Calu3 (cell line): ENCODE measurements at regions not wholly inside any gene's neighbourhood (a gene's known extent, or its start where the extent isn't known, plus 50 kb on each side); places are given as distances from the start of the nearest gene placed in this dataset.

Experiments used
- BruUV-seq: library from RNA; stranded (reverse); fragments of 400-500 nt; replicated peaks from 2 replicates; lab custom pipeline; 2021; lab: Mats Ljungman, UMichigan
- CTCF ChIA-PET: fragments of 300-600 bp; sonication (Branson Sonifier 250); formaldehyde crosslinking; loops from one replicate; lab custom pipeline; 2022; ENCODE audit warnings: antibody characterized with exemption; lab: Charles Lee
- DNase-seq: peaks from one replicate; pipeline ENCODE4 v3.0.0; 2022
- H3K27ac Mint-ChIP-seq: one replicate; pipeline ENCODE4 v1.8.0; 2022; ENCODE audit warnings: mixed read lengths; ENCODE audit not compliant: unreplicated experiment
- H3K27me3 Mint-ChIP-seq: one replicate; pipeline ENCODE4 v1.8.0; 2022; ENCODE audit warnings: mixed read lengths; ENCODE audit not compliant: unreplicated experiment
- H3K36me3 Mint-ChIP-seq: one replicate; pipeline ENCODE4 v1.8.0; 2022; ENCODE audit warnings: mild to moderate bottlenecking, moderate library complexity, mixed read lengths; ENCODE audit not compliant: insufficient read depth, unreplicated experiment
- H3K4me1 Mint-ChIP-seq: one replicate; pipeline ENCODE4 v1.8.0; 2022; ENCODE audit warnings: mild to moderate bottlenecking, low read depth, mixed read lengths; ENCODE audit not compliant: unreplicated experiment
- H3K4me3 Mint-ChIP-seq: one replicate; pipeline ENCODE4 v1.8.0; 2022; ENCODE audit warnings: mild to moderate bottlenecking, low read depth, moderate library complexity, mixed read lengths; ENCODE audit not compliant: unreplicated experiment
- H3K9me3 Mint-ChIP-seq: one replicate; pipeline ENCODE4 v1.8.0; 2022; ENCODE audit warnings: low read depth, mixed read lengths; ENCODE audit not compliant: unreplicated experiment
- CTCF ChIP-seq: fragments of 200-600 bp; IDR thresholded peaks from one replicate; pipeline ENCODE4 v1.8.0; 2022; ENCODE audit warnings: antibody characterized with exemption; ENCODE audit not compliant: unreplicated experiment
- intact Hi-C: fragments of 100-400 bp; cut with micrococcal nuclease; formaldehyde crosslinking; loops from one replicate; pipeline ENCODE4 v1.10.0; 2022; ENCODE audit not compliant: unreplicated experiment

- no peak for TF ChIP-seq CTCF
- CTCF ChIA-PET, result interaction anchor here (1.1 kb wide), 1 partner anchor 12 kb away, joined by 3 read pairs; no protein-coding TSS in a partner anchor
- DNase-seq, result no peak
- peaks cover 22% of the 10 kb centered on the region for H3K4me1 Mint-ChIP-seq
- no peaks in the 10 kb centered on the region for H3K27me3 Mint-ChIP-seq
- H3K36me3 Mint-ChIP-seq, result no peaks in the 10 kb centered on the region
- intact Hi-C loops, result no loop called here
- no peak overlapping the region for H3K4me3 Mint-ChIP-seq
- no TSS peak for BruUV-seq
- H3K9me3 Mint-ChIP-seq, result no peaks in the 10 kb centered on the region
- H3K27ac Mint-ChIP-seq, result no peak overlapping the region
These were observed 136.5 kb upstream of the SERPINE2 start for GRCh38 chr2:224175538-224175937.

GRCh38 chr2:224174990-224175389, 135.9 kb upstream of the SERPINE2 start:
- H3K36me3 Mint-ChIP-seq, result no peaks in the 10 kb centered on the region

GRCh38 chr2:224174521-224174920, 135.4 kb upstream of the SERPINE2 start:
- CTCF ChIA-PET, result interaction anchor here (1.1 kb wide), 1 partner anchor 11 kb away, joined by 3 read pairs; no protein-coding TSS in a partner anchor
- no TSS peak for BruUV-seq
- Mint-ChIP-seq H3K27ac (no peak overlapping the region), H3K36me3 (no peaks in the 10 kb centered on the region), H3K4me3 (no peak overlapping the region), H3K27me3 (no peaks in the 10 kb centered on the region), H3K4me1 (peaks cover 22% of the 10 kb centered on the region), H3K9me3 (no peaks in the 10 kb centered on the region)
- no peak for DNase-seq
- TF ChIP-seq CTCF, result no peak
- intact Hi-C loops, result no loop called here

More at GRCh38 chr2:224174990-224175389, 135.9 kb upstream of the SERPINE2 start:
- no peak overlapping the region for H3K27ac Mint-ChIP-seq
- H3K4me1 Mint-ChIP-seq, result peaks cover 22% of the 10 kb centered on the region
- TF ChIP-seq CTCF, result no peak
- BruUV-seq, result no TSS peak
- no peaks in the 10 kb centered on the region for H3K27me3 Mint-ChIP-seq
- intact Hi-C loops, result no loop called here
- DNase-seq, result no peak
- CTCF ChIA-PET, result interaction anchor here (1.1 kb wide), 1 partner anchor 11 kb away, joined by 3 read pairs; no protein-coding TSS in a partner anchor
- no peaks in the 10 kb centered on the region for H3K9me3 Mint-ChIP-seq
- no peak overlapping the region for H3K4me3 Mint-ChIP-seq

DNA sequence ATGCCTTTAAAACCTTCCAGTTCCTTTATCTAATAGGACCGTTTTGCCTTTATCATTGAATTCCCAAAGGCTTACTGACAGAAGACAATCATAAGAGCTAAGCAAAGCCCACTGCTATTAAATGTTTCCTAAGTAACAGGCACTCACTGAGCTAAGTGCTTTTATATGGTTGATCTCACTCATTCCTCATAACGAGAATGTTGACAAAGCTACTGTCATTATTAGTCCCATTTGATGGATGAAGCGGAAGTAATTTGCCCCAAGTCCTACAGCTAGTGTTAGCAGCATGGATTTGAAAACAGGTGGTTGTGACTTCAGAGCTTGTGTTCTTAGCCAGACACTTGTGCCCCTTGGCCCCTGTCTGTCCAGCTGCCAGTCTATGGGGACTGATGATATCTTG, 134.8 kb upstream of the SERPINE2 start:
- TF ChIP-seq CTCF, result no peak
- no TSS peak for BruUV-seq
- no peak for DNase-seq
- H3K4me3 Mint-ChIP-seq, result no peak overlapping the region
- no peak overlapping the region for H3K27ac Mint-ChIP-seq
- H3K36me3 Mint-ChIP-seq, result no peaks in the 10 kb centered on the region
- H3K9me3 Mint-ChIP-seq, result no peaks in the 10 kb centered on the region
- peaks cover 22% of the 10 kb centered on the region for H3K4me1 Mint-ChIP-seq
- intact Hi-C loops, result no loop called here
- CTCF ChIA-PET, result no interaction called here
- no peaks in the 10 kb centered on the region for H3K27me3 Mint-ChIP-seq
